Eye (tissue), 1 donor: ENCODE measurements at regions not wholly inside any gene's neighbourhood (a gene's known extent, or its start where the extent isn't known, plus 50 kb on each side); places are given as distances from the start of the nearest gene placed in this dataset.
"Not testable (repeated sequence)": the region's sequence is repeated elsewhere in the genome, so short reads cannot be mapped to it uniquely, and the experiment has no call there.

Source experiments
- DNase-seq: peaks from one replicate; pipeline ENCODE4 v3.0.0-alpha.2; 2015

GRCh38 chr1:57616921-57617320 is 193.1 kb upstream of the DAB1 start:
- no peak for DNase-seq

DNA sequence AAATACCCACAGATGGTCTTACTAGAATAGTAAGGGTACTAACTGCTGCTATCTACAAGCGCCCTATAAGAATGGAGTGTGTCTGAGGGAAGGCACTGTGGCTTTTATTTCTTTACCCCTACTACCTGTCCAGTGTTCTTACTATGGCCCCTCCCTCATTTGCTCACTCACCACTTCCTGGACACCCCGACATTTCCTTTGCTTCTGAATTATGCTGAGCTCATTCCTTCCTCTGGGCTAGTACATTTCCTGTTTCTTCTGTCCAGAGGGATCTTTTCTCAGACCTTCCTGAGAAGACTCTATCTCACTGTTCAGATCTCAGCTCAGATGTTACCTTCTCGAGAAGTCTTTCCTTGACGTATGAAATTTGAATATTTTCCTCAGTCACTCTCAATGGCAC is 192.1 kb upstream of the DAB1 start:
- no peak for DNase-seq

GRCh38 chr1:57612833-57613232 is 189.0 kb upstream of the DAB1 start:
- DNase-seq: no peak

DNA sequence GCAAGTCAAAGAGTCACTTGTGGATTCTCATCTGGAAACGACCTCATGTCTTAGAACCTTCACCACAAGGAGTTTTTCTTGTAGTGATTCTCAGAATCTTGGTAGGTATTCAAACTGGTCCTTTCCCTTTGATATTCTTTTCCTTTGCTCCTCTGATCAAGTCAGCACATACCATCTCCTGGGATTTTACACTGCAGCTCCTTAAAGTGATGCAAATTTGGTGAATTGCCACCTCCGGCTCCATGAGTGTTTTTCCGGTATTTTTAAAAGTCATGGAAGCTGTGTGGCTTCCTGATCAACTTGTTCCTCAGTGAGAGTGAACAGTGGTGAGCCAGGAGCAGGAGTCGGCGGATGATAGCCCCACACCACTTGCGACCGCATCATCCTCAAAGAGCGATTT is 182.1 kb upstream of the DAB1 start:
- DNase-seq: no peak

- no peak for DNase-seq
Observed at GRCh38 chr1:57603696-57604095, 179.8 kb upstream of the DAB1 start.

DNA sequence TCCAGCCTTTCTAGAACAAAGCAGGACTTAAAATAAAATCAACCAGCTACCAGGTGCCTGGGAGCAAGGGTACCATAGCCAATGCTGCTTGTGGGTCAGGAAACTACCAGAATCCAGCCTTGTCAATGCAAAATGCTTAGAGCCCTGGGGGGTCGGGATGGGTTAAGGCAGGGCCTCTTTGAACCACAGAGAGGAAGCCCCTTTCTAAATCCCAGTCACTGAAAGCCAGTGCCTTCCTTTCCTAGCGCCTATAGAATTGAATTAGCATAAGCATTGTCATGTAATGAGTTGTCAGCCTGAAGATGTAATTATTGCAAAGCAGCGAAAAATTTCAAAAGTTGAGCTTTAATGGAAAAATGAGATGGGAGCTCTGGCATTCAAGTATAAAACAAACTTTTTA is 176.6 kb upstream of the DAB1 start:
- no peak for DNase-seq

DNA sequence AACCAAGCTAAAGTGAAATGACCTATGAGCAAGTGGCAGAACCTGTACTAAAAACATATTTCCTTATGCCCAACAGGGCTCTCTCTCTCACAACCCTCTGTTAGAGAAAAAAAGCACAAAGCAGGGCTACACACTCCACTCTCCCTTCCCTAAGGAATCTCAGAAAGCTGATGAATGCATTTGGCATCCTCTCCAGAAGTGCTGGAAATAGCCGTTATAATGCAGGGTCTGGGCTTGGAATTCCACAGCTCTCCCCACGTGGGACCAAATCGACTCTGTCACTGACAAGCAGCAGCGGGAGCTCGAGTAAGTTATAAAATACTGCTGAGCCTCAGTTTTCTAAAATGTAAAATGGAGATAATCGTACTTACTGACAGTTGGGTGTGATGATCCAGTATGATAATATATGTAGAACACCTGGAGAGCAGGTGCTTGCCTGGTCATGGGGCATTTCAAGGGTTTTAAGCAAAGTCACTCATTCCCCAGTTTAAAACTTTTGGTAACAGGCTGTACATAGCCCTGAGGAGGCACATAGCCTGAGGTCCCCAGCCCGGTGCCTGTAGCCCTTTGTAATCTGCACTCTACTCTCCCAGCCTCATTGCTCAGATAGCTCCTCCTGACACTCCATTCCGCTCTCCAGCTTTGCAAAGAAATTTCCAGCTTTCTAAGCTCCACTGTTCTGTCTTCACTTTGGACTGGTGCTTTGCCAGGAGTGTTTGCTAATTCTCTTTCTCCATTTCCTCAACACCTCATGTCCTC is 175.6 kb upstream of the DAB1 start:
- peak; percentile 83 for DNase-seq

- no peak for DNase-seq
Observed at GRCh38 chr1:57597036-57597435, 173.2 kb upstream of the DAB1 start.

DNA sequence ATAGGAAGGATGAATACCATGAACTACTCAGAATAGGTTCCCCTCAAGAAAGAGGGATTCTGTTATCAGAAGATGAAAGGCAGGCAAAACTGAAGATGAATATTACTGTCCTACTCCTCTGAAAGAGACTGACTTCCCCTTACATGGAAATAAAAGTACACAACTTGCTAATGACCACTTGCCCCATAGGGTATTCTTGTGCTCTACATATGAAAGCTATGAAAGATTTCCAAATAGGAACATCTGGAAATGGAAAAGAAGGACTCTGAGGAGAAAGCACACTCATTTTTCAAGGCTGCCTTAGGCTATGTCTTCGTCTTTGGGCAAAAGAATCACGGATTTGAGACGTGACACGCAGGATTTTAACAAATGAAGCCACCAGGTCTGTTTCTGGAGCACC is 170.1 kb upstream of the DAB1 start:
- DNase-seq: no peak

GRCh38 chr1:57591842-57592241 is 168.0 kb upstream of the DAB1 start:
- DNase-seq: no peak

DNA sequence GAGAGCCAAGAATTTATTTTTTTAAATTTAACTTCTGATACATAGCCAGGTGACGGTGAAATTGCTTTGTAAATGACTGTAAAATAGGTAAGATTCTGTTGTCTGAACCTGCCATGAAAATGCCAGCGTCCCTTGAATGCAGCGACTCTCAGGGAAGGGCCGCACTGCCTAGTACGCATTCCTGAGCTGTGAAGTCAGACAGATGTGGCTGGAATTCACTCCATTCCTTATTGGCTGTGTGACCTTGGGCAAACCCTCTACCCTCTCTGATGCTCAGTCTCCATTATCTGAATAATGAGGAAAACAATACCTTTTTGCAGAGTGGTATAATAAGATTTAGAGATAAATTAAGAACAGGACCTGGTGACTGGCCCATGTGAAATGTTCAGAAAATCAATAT is 167.1 kb upstream of the DAB1 start:
- no peak for DNase-seq

- no peak for DNase-seq
Observed at GRCh38 chr1:57586842-57587241, 163.0 kb upstream of the DAB1 start.

GRCh38 chr1:57578680-57579079 is 154.8 kb upstream of the DAB1 start:
- no peak for DNase-seq

DNA sequence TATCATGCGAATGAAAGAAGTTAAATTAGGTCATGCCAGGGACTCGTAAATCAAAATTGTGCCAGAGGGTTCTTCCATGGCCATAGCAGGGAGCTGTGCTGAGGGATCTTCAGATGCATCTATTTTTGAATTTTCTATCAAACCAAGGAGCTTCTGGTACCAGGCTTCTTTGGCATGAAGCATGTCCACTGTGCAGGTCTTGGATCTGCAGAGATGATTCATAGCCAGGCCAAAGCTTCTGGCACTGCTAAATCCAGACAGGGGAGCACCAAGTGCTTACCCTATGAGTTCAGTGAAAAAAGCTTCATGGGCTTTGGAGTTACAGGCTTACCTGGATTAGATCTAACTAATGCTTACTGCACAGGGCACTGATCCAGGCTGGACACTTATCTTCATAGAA is 154.2 kb upstream of the DAB1 start:
- no peak for DNase-seq

GRCh38 chr1:57576756-57577155 is 152.9 kb upstream of the DAB1 start:
- DNase-seq: no peak

DNA sequence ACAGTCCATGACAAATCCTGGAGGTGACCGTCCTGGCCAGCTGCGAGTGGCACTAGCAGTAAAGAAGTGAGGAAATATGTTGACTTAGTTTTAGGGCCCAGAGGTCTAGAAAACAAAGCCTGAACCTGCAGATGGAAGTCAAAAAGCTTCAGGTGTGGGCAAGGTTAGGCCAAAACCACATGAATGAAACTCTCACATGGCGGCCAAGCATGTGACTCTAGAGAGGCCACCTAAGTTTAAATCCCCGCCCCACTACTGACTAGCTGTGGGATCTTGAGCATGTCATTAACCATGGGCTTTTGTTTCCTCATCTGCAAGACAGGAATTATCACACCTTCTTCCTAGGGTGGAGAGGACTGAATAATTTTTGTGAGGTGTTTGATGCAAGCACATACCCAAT is 148.2 kb upstream of the DAB1 start:
- no peak for DNase-seq

- DNase-seq: not testable (repeated sequence)
Observed at GRCh38 chr1:57558066-57558465, 134.2 kb upstream of the DAB1 start.

GRCh38 chr1:57553666-57554065 is 129.8 kb upstream of the DAB1 start:
- DNase-seq: no peak

DNA sequence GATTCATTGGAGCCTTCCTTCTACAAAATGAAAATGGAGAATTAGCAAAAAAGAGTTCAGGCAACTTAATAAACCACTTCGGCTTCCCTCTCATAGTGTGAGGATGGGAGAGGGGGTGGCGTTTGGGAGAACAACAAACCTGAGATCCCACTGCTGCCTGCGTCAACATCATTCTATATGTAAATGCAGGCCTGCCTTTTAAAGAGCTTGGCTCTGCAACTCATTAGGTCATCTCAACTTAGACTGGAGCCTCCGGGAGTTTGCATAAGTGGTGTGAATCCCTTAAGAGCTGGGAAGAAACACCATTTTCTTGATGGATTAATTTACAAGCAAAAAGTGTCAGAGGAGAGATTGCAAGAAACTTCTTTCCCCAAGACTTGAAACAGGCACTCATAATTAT is 127.6 kb upstream of the DAB1 start:
- no peak for DNase-seq

DNA sequence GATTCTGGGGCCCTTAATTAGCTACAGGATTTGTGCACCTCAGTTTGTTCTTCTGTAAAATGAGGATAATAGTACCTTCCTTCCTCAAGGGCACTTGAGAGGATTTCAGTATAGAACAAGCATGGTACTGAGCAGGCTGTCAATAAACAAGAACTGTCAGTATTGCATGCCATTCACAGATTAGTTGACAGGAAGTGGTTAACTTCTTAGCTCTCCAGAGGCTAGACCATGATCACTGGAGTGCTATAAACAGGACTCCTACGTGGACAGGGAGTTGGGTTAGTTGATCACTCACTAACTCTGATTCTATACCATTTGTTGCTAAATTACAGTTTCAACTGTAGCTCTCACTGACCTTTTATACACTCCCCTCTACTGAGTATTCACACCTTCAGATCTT is 126.2 kb upstream of the DAB1 start:
- DNase-seq: no peak

- no peak for DNase-seq
Observed at GRCh38 chr1:57549300-57549699, 125.4 kb upstream of the DAB1 start.

DNA sequence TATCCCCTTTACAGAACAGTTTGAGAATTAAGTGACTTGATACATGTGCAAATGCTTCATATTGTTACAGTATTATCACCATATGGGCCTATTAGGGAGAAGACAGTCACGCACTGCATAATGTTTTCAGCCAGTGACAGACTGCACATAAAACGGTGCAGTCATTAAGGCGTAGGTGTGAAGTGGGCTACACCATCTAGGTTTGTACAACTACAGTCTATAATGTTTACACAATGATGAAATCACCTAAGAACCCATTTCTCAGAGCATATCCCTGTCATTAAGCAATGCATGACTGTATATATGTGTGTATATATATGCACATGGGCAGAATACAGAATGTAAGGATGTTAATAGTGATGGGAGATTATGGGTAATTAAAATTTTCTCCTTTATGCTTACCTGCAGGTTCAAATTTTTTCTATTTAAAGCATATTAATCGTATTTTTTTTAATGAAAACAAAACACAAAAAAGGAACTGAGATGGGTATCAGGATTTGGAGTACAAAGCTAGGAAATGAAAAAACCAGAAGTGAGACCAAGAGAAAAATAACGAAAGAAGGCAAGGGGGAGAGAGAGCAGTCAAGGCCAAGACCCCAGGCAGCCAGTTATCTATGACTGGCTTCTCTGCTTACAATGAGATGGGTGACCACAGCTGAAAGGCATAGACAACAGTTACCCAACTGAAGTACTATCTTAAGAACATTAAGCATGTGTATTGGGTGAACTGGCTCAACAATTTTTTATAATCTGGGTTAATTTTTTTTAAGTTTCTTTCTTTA is 122.9 kb upstream of the DAB1 start:
- DNase-seq: no peak

DNA sequence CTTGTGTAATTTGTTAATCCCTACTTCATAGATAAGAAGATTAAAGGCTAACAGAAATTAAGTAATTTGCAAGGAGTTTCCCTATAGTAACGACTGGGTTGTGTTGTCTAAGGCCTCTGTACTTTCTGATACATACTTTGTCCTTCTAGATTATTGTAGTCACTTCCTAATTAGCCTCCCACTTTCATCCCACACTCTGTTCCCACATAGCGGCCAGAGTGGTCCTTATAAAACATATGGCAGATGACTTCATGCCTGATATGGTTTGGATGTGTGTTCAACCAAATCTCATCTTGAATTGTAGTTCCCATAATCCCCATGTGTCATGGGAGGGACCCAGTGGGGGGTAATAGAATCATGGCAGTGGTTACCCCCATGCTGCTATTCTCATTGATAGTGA is 120.5 kb upstream of the DAB1 start:
- no peak for DNase-seq

DNA sequence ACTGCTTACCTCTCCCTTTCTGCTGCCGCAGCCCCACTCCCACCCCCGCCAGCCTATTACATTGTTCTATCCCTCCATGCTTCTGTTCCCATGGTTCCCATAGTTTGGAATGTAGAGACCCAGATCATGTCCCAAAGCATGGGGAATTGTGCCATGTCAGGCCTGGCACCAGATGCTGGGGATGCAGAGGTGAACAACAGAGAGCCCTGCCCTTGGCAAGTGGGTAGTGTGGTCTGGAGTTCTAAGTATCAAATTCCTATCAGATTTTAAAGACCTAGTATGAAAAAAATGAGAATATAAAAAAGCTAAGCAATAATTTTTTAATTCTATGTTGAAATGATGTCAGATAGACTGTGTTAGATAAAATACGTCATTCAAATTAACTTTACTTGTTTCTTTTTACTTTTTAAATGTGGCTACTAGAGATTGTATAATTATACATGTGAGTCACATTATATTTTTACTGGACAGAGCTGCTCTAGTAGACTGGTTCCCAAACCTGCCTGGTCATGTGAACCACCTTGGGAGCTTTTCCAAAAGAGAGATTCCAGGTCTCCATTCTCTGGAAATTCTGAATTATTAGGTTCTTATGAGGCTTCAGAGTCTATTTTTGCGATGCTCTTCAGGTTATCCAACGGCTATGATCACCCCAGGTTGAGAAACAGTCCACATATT is 113.0 kb upstream of the DAB1 start:
- DNase-seq: no peak
